AG08396 (cell line): ENCODE measurements at regions not wholly inside any gene's neighbourhood (a gene's known extent, or its start where the extent isn't known, plus 50 kb on each side); places are given as distances from the start of the nearest gene placed in this dataset.

Source experiments
- DNase-seq: peaks from one replicate; pipeline ENCODE4 v3.0.0; 2012; ENCODE audit warnings: low spot score, mixed read lengths

DNA sequence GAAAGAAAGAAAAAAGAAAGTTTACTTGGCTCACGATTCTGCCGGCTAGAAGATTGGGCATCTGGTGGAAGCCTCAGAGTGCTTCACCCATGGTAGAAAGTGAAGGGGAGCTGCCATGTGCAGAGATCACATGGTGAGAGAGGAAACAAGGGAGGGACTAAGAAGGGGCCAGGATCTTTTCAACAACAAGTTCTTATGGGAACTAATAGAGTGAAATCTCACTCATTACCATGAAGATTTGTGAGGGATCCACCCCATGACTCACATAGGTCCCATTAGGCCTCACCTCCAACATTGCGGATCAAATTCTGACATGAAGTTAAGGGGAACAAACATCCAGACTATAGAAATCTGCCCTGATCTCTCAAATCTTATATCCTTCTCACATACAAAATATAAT lies 61.3 kb upstream of the UGT8 start:
- DNase-seq: no peak

- no peak for DNase-seq
These were observed 60.5 kb upstream of the UGT8 start for GRCh38 chr4:114538012-114538617.

DNA sequence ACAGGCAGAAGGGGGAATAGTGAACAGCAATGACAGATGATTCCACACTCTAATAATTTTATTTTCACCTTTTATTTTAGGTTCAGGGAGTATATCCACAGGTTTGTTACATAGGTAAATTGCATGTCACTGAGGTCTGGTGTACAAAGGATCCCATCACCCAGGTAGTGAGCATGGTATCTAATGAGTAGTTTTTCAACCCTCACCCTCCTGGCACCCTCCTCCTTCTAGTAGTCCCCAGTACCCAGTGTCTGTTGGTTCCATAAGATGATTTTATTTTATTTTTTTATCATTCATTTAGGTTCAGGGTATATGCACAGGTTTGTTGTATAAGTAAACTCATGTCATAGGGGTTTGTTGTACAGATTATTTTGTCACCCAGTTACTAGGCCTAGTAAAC lies 58.6 kb upstream of the UGT8 start:
- no peak for DNase-seq

DNA sequence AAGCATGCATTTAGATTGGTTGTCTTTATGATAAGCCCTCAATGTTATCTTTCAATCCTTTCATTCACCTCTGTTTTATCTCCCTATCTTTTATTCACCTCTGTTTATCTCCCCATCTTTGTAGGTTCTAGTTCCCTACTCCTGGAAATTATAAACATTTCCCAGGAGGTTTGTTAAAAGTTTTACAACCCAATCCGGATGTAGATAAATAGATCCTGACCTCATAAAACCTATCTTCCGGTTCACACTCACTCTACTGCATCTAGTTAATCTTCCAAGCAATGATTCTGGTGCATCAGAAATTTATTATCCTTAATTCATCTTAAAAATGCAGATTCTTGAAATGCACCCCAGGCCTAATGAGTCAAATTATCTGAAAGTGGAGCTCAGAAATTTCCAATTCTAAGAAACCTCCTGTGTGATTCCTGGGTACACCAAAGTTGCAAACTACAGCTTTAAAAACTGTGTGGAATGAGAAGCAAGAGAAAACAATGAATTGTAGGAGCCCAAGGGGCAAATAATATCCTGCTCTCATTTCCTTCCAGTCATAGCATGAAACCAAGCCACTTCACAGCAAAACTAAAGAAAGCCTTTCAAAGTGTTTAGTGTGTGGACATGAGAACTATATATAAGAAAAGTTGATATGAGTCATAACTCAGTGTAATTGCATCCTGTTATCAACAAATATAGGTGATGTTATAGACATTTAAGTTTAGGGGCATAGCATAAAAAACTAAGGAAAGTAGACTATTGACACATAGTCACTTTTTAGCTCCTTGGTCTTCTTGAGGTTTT lies 51.1 kb upstream of the UGT8 start:
- no peak for DNase-seq
